Mesothelial cell of epicardium (in vitro differentiated cells): ENCODE measurements at regions not wholly inside any gene's neighbourhood (a gene's known extent, or its start where the extent isn't known, plus 50 kb on each side); places are given as distances from the start of the nearest gene placed in this dataset.

Experiments used
- DNase-seq, 2 experiments: peaks; one replicate each; pipeline ENCODE4 v3.0.0; 2021; ENCODE audit warnings: low spot score in 2 of 2; ENCODE audit not compliant: unreplicated experiment in 2 of 2
- H3K27ac Mint-ChIP-seq: 2 replicates; pipeline ENCODE4 v1.8.0; 2021; ENCODE audit warnings: mixed read lengths
- H3K27me3 Mint-ChIP-seq: 2 replicates; pipeline ENCODE4 v1.8.0; 2021; ENCODE audit warnings: low read depth, mixed read lengths
- H3K36me3 Mint-ChIP-seq: 2 replicates; pipeline ENCODE4 v1.8.0; 2021; ENCODE audit warnings: mixed read lengths
- H3K4me1 Mint-ChIP-seq: 2 replicates; pipeline ENCODE4 v1.8.0; 2021; ENCODE audit warnings: mixed read lengths
- H3K4me3 Mint-ChIP-seq: 2 replicates; pipeline ENCODE4 v1.8.0; 2021; ENCODE audit warnings: mild to moderate bottlenecking, moderate library complexity, mixed read lengths
- H3K9me3 Mint-ChIP-seq: 2 replicates; pipeline ENCODE4 v1.8.0; 2021; ENCODE audit warnings: mixed read lengths
- CTCF ChIP-seq: fragments of 200-600 bp; sonication (generic); IDR thresholded peaks from one replicate; pipeline ENCODE4 v1.5.0; 2021; ENCODE audit warnings: antibody characterized with exemption; ENCODE audit not compliant: unreplicated experiment

GRCh38 chr13:53562419-53562818, 533.8 kb downstream of the OLFM4 start:
- no peak overlapping the region for H3K4me3 Mint-ChIP-seq
- no peak for DNase-seq

GRCh38 chr13:53568491-53568890, 539.9 kb downstream of the OLFM4 start:
- Mint-ChIP-seq H3K4me3 (no peak overlapping the region), H3K27ac (no peak overlapping the region), H3K4me1 (peaks cover 16% of the 10 kb centered on the region), H3K27me3 (peaks cover 8% of the 10 kb centered on the region), H3K36me3 (no peaks in the 10 kb centered on the region), H3K9me3 (peaks cover 3% of the 10 kb centered on the region)
- TF ChIP-seq CTCF: no peak
- DNase-seq: no peak

More at GRCh38 chr13:53562419-53562818, 533.8 kb downstream of the OLFM4 start:
- no peaks in the 10 kb centered on the region for H3K36me3 Mint-ChIP-seq
- H3K4me1 Mint-ChIP-seq: peaks cover 2% of the 10 kb centered on the region
- H3K27me3 Mint-ChIP-seq: no peaks in the 10 kb centered on the region
- TF ChIP-seq CTCF: no peak
- H3K9me3 Mint-ChIP-seq: peaks cover 3% of the 10 kb centered on the region
- H3K27ac Mint-ChIP-seq: no peak overlapping the region

- Mint-ChIP-seq H3K4me1 (peaks cover 16% of the 10 kb centered on the region), H3K27me3 (peaks cover 9% of the 10 kb centered on the region), H3K27ac (no peak overlapping the region), H3K4me3 (no peak overlapping the region), H3K36me3 (no peaks in the 10 kb centered on the region), H3K9me3 (no peaks in the 10 kb centered on the region)
- DNase-seq: no peak
- TF ChIP-seq CTCF: no peak
Observed at GRCh38 chr13:53569453-53569852, 540.8 kb downstream of the OLFM4 start.

- Mint-ChIP-seq H3K4me3 (no peak overlapping the region), H3K9me3 (peaks cover 15% of the 10 kb centered on the region), H3K27me3 (no peaks in the 10 kb centered on the region), H3K27ac (no peak overlapping the region), H3K4me1 (peaks cover 1% of the 10 kb centered on the region), H3K36me3 (no peaks in the 10 kb centered on the region)
- no peak for TF ChIP-seq CTCF
- DNase-seq: no peak
Observed at GRCh38 chr13:53601113-53601512, 572.5 kb downstream of the OLFM4 start.

- no peak for TF ChIP-seq CTCF
- Mint-ChIP-seq H3K9me3 (peaks cover 10% of the 10 kb centered on the region), H3K27ac (no peak overlapping the region), H3K27me3 (no peaks in the 10 kb centered on the region), H3K36me3 (no peaks in the 10 kb centered on the region), H3K4me3 (no peak overlapping the region), H3K4me1 (peaks cover 1% of the 10 kb centered on the region)
- no peak for DNase-seq
Observed at GRCh38 chr13:53605326-53605725, 576.7 kb downstream of the OLFM4 start.

- Mint-ChIP-seq H3K4me1 (no peaks in the 10 kb centered on the region), H3K36me3 (no peaks in the 10 kb centered on the region), H3K4me3 (no peak overlapping the region), H3K9me3 (no peaks in the 10 kb centered on the region), H3K27ac (no peak overlapping the region), H3K27me3 (no peaks in the 10 kb centered on the region)
- TF ChIP-seq CTCF: no peak
- no peak for DNase-seq
Observed at GRCh38 chr13:53612200-53612599, 583.6 kb downstream of the OLFM4 start.
